ENCODE measurements at regions not wholly inside any gene's neighbourhood (a gene's known extent, or its start where the extent isn't known, plus 50 kb on each side); places are given as distances from the start of the nearest gene placed in this dataset.

DNA sequence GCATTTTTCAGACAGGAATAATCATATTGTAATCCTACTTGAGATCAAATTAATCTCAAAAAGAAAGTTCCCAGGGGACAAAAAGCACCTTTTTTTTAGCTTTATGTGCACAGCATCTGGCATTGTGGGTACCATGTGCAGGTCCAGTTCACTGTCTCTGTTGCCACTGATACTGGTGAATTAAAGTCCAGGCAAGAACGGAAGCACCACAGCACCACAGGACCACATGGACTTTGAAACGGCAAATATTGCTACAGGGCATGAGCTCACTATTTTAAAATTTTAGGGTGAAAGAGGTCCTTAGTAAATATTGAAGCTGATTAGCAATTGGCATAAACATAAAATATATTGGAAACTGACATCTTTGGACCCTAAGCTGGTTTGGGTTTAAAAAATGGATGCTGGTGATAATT lies 709.0 kb downstream of the EPM2A start (continued):
- TF ChIP-seq ZNF354B (CRISPR knock-in tag; IDR thresholded peaks at IDR 0.05) (no peak), ZBTB42 (CRISPR knock-in tag; IDR thresholded peaks at IDR 0.05) (no peak), ZNF234 (CRISPR knock-in tag; conservative IDR thresholded peaks at IDR 0.05) (no peak), SMC3 (IDR thresholded peaks at IDR 0.05; ENCODE audit: low read length) (0 out of 2 replicates have a peak, but pooled peaks have one; percentile 13), MAF1 (CRISPR knock-in tag; IDR thresholded peaks at IDR 0.05; ENCODE audit: borderline replicate concordance) (no peak), ZNF563 (CRISPR knock-in tag; IDR thresholded peaks at IDR 0.05) (no peak), CHCHD3 (CRISPR knock-in tag; IDR thresholded peaks at IDR 0.05) (no peak), KAT8 (CRISPR knock-in tag; IDR thresholded peaks at IDR 0.05) (peak; percentile 83), ZNF562 (CRISPR knock-in tag; IDR thresholded peaks at IDR 0.05; ENCODE audit: borderline replicate concordance) (no peak), NR2F6 (IDR thresholded peaks at IDR 0.05) (peak; percentile 74), NR2F6 (CRISPR knock-in tag; IDR thresholded peaks at IDR 0.05) (peak; percentile 85), ESRRA (CRISPR knock-in tag; IDR thresholded peaks at IDR 0.05; ENCODE audit: low read depth) (peak; percentile 64; the same call in 1 of the 2 replicates), GLI4 (CRISPR knock-in tag; IDR thresholded peaks at IDR 0.05; ENCODE audit: borderline replicate concordance) (no peak)
- TF ChIP-seq, protein P1, sequence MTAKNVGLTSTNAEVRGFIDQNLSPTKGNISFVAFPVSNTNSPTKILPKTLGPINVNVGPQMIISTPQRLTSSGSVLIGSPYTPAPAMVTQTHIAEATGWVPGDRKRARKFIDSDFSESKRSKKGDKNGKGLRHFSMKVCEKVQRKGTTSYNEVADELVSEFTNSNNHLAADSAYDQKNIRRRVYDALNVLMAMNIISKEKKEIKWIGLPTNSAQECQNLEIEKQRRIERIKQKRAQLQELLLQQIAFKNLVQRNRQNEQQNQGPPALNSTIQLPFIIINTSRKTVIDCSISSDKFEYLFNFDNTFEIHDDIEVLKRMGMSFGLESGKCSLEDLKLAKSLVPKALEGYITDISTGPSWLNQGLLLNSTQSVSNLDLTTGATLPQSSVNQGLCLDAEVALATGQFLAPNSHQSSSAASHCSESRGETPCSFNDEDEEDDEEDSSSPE (CRISPR knock-in tag; IDR thresholded peaks at IDR 0.05) = peak; percentile 54
- TF ChIP-seq, protein P2, sequence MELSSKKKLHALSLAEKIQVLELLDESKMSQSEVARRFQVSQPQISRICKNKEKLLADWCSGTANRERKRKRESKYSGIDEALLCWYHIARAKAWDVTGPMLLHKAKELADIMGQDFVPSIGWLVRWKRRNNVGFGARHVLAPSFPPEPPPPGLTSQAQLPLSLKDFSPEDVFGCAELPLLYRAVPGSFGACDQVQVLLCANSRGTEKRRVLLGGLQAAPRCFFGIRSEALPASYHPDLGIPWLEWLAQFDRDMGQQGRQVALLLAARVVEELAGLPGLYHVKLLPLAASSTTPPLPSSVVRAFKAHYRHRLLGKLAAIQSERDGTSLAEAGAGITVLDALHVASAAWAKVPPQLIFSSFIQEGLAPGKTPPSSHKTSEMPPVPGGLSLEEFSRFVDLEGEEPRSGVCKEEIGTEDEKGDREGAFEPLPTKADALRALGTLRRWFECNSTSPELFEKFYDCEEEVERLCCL (CRISPR knock-in tag; IDR thresholded peaks at IDR 0.05; ENCODE audit: borderline replicate concordance) = no peak
- TF ChIP-seq, protein P3, sequence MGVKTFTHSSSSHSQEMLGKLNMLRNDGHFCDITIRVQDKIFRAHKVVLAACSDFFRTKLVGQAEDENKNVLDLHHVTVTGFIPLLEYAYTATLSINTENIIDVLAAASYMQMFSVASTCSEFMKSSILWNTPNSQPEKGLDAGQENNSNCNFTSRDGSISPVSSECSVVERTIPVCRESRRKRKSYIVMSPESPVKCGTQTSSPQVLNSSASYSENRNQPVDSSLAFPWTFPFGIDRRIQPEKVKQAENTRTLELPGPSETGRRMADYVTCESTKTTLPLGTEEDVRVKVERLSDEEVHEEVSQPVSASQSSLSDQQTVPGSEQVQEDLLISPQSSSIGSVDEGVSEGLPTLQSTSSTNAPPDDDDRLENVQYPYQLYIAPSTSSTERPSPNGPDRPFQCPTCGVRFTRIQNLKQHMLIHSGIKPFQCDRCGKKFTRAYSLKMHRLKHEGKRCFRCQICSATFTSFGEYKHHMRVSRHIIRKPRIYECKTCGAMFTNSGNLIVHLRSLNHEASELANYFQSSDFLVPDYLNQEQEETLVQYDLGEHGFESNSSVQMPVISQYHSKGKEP (CRISPR knock-in tag; IDR thresholded peaks at IDR 0.05) = no peak
- TF ChIP-seq, protein P4, sequence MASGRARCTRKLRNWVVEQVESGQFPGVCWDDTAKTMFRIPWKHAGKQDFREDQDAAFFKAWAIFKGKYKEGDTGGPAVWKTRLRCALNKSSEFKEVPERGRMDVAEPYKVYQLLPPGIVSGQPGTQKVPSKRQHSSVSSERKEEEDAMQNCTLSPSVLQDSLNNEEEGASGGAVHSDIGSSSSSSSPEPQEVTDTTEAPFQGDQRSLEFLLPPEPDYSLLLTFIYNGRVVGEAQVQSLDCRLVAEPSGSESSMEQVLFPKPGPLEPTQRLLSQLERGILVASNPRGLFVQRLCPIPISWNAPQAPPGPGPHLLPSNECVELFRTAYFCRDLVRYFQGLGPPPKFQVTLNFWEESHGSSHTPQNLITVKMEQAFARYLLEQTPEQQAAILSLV (CRISPR knock-in tag; IDR thresholded peaks at IDR 0.05; ENCODE audit: borderline replicate concordance) = no peak
- TF ChIP-seq, protein P5, sequence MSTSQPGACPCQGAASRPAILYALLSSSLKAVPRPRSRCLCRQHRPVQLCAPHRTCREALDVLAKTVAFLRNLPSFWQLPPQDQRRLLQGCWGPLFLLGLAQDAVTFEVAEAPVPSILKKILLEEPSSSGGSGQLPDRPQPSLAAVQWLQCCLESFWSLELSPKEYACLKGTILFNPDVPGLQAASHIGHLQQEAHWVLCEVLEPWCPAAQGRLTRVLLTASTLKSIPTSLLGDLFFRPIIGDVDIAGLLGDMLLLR (CRISPR knock-in tag; IDR thresholded peaks at IDR 0.05) = no peak
- TF ChIP-seq, protein P6, sequence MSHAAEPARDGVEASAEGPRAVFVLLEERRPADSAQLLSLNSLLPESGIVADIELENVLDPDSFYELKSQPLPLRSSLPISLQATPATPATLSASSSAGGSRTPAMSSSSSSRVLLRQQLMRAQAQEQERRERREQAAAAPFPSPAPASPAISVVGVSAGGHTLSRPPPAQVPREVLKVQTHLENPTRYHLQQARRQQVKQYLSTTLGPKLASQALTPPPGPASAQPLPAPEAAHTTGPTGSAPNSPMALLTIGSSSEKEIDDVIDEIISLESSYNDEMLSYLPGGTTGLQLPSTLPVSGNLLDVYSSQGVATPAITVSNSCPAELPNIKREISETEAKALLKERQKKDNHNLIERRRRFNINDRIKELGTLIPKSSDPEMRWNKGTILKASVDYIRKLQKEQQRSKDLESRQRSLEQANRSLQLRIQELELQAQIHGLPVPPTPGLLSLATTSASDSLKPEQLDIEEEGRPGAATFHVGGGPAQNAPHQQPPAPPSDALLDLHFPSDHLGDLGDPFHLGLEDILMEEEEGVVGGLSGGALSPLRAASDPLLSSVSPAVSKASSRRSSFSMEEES (CRISPR knock-in tag; IDR thresholded peaks at IDR 0.05) = peak; percentile 94

Data from HepG2 (cell line).